Keratinocyte (primary cell): ENCODE measurements at regions not wholly inside any gene's neighbourhood (a gene's known extent, or its start where the extent isn't known, plus 50 kb on each side); places are given as distances from the start of the nearest gene placed in this dataset.

Source experiments
- DNase-seq: peaks from one replicate; pipeline ENCODE4 v3.0.0-alpha.2; 2011; ENCODE audit warnings: low read depth, missing footprints, low spot score
- FAIRE-seq: peaks from 2 replicates; lab custom pipeline; 2011; peaks lifted over from hg19 to GRCh38; lab: Jason Lieb, UNC
- H2AFZ ChIP-seq: 2 replicates; pipeline ENCODE4 v1.6.0; 2012; ENCODE audit warnings: low read length, control low read depth, inconsistent platforms; ENCODE audit not compliant: control insufficient read depth
- H3K27ac ChIP-seq: 2 replicates; pipeline ENCODE4 v1.5.1; 2011; ENCODE audit warnings: low read length; ENCODE audit not compliant: control insufficient read depth, insufficient read depth
- H3K27me3 ChIP-seq: 3 replicates; pipeline ENCODE4 v1.6.0; 2011; ENCODE audit warnings: low read length; ENCODE audit not compliant: control insufficient read depth, insufficient read depth; ENCODE audit errors: extremely low read depth
- H3K36me3 ChIP-seq, 2 experiments: 2 replicates in 1 of 2; 3 replicates in 1 of 2; pipeline ENCODE4 v1.5.1; 2011; ENCODE audit warnings: low read length in 2 of 2, mild to moderate bottlenecking in 1 of 2; ENCODE audit not compliant: control insufficient read depth in 2 of 2, insufficient read depth in 2 of 2; ENCODE audit errors: extremely low read depth in 1 of 2
- H3K4me1 ChIP-seq: 3 replicates; pipeline ENCODE4 v1.5.1; 2011; ENCODE audit warnings: low read length; ENCODE audit not compliant: control insufficient read depth, insufficient read depth; ENCODE audit errors: extremely low read depth
- H3K4me2 ChIP-seq: 3 replicates; pipeline ENCODE4 v1.6.0; 2011; ENCODE audit warnings: low read depth, low read length; ENCODE audit not compliant: control insufficient read depth, insufficient read depth; ENCODE audit errors: extremely low read depth
- H3K4me3 ChIP-seq, 3 experiments: fragments of 200-600 bp in 1 of 3; sonication (generic) in 1 of 3; 2 replicates in 2 of 3; 3 replicates in 1 of 3; pipeline ENCODE4 v1.5.1; 2011 to 2016; ENCODE audit warnings: low read length in 3 of 3, mild to moderate bottlenecking in 3 of 3, control low read depth in 2 of 3, inconsistent platforms in 1 of 3, low read depth in 1 of 3, mixed read lengths in 1 of 3, mixed run types in 1 of 3, moderate library complexity in 1 of 3; ENCODE audit not compliant: control insufficient read depth in 2 of 3, insufficient read depth in 2 of 3; ENCODE audit errors: extremely low read depth in 1 of 3
- H3K79me2 ChIP-seq: 2 replicates; pipeline ENCODE4 v1.6.0; 2012; ENCODE audit warnings: low read length; ENCODE audit not compliant: control insufficient read depth, insufficient read depth
- H3K9ac ChIP-seq: 3 replicates; pipeline ENCODE4 v1.6.0; 2011; ENCODE audit warnings: low read length; ENCODE audit not compliant: control insufficient read depth, insufficient read depth; ENCODE audit errors: extremely low read depth
- H3K9me1 ChIP-seq: 3 replicates; pipeline ENCODE4 v1.6.0; 2011; ENCODE audit warnings: low read length; ENCODE audit not compliant: control insufficient read depth, insufficient read depth; ENCODE audit errors: extremely low read depth
- H3K9me3 ChIP-seq: 2 replicates; pipeline ENCODE4 v1.5.1; 2012; ENCODE audit warnings: low read depth, low read length; ENCODE audit not compliant: control insufficient read depth
- H4K20me1 ChIP-seq: 3 replicates; pipeline ENCODE4 v1.6.0; 2011; ENCODE audit warnings: low read length; ENCODE audit not compliant: control insufficient read depth, insufficient read depth; ENCODE audit errors: extremely low read depth
- EZH2 ChIP-seq: IDR thresholded peaks from one replicate; pipeline ENCODE4 v1.6.1; 2012; ENCODE audit warnings: inconsistent platforms, mild to moderate bottlenecking, low read length, moderate library complexity
- dilution Hi-C: fragments of 300-500 bp; cut with MboI; formaldehyde crosslinking; loops from one replicate; pipeline ENCODE4 v1.7.0; 2020; ENCODE audit warnings: low sequenced_read_pairs; ENCODE audit not compliant: extremely low pct_ligation_motif_present
- TF ChIP-seq, protein P1 (sequence below), 3 experiments: IDR thresholded peaks in 1 of 3; conservative IDR thresholded peaks in 1 of 3; optimal IDR thresholded peaks in 1 of 3; 2 replicates in 2 of 3; 3 replicates in 1 of 3; pipeline versions ENCODE3 to v1.5.1; 2011; ENCODE audit warnings: low read length in 3 of 3, mild to moderate bottlenecking in 3 of 3, moderate library complexity in 2 of 3, control low read depth in 1 of 3, inconsistent platforms in 1 of 3; ENCODE audit not compliant: insufficient read depth in 2 of 3; ENCODE audit errors: extremely low read depth in 1 of 3

GRCh38 chr6:10081075-10081474, 333.8 kb downstream of the TFAP2A start:
- Histone ChIP-seq H3K9ac (peak overlapping the region; percentile 4), H3K36me3 (no peaks in the 10 kb centered on the region), H3K4me3 (no peak overlapping the region), H4K20me1 (no peaks in the 10 kb centered on the region), H2AFZ (peak overlapping the region; percentile 58), H3K9me1 (no peaks in the 10 kb centered on the region), H3K79me2 (no peaks in the 10 kb centered on the region), H3K4me1 (peaks cover 42% of the 10 kb centered on the region), H3K27ac (peak overlapping the region; percentile 31), H3K27me3 (no peaks in the 10 kb centered on the region), H3K9me3 (no peaks in the 10 kb centered on the region), H3K4me2 (peak overlapping the region; percentile 45)
- dilution Hi-C loops, result no loop called here
- TF ChIP-seq, protein P1, sequence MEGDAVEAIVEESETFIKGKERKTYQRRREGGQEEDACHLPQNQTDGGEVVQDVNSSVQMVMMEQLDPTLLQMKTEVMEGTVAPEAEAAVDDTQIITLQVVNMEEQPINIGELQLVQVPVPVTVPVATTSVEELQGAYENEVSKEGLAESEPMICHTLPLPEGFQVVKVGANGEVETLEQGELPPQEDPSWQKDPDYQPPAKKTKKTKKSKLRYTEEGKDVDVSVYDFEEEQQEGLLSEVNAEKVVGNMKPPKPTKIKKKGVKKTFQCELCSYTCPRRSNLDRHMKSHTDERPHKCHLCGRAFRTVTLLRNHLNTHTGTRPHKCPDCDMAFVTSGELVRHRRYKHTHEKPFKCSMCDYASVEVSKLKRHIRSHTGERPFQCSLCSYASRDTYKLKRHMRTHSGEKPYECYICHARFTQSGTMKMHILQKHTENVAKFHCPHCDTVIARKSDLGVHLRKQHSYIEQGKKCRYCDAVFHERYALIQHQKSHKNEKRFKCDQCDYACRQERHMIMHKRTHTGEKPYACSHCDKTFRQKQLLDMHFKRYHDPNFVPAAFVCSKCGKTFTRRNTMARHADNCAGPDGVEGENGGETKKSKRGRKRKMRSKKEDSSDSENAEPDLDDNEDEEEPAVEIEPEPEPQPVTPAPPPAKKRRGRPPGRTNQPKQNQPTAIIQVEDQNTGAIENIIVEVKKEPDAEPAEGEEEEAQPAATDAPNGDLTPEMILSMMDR (optimal IDR thresholded peaks at IDR 0.05 in 1 of 3, IDR thresholded peaks at IDR 0.05 in 1 of 3, conservative IDR thresholded peaks at IDR 0.05 in 1 of 3; ENCODE audit: extremely low read depth in 1 of 3, insufficient read depth in 2 of 3, low read length in 3 of 3), result no peak
- no peak for TF ChIP-seq EZH2
- DNase-seq, result no peak
- peak; percentile 36 for FAIRE-seq

GRCh38 chr6:10080561-10080960, 334.3 kb downstream of the TFAP2A start:
- H4K20me1 ChIP-seq, result no peaks in the 10 kb centered on the region
- peak overlapping the region; percentile 58 for H2AFZ ChIP-seq
- peaks cover 42% of the 10 kb centered on the region for H3K4me1 ChIP-seq
- H3K27ac ChIP-seq, result peak overlapping the region; percentile 13
- H3K4me3 ChIP-seq, result no peak overlapping the region
- dilution Hi-C loops, result no loop called here
- no peaks in the 10 kb centered on the region for H3K79me2 ChIP-seq
- TF ChIP-seq EZH2, result no peak
- TF ChIP-seq, protein P1 (optimal IDR thresholded peaks at IDR 0.05 in 1 of 3, IDR thresholded peaks at IDR 0.05 in 1 of 3, conservative IDR thresholded peaks at IDR 0.05 in 1 of 3; ENCODE audit: extremely low read depth in 1 of 3, insufficient read depth in 2 of 3, low read length in 3 of 3), result no peak
- H3K9ac ChIP-seq, result peak overlapping the region; percentile 4
- DNase-seq, result no peak
- H3K9me3 ChIP-seq, result no peaks in the 10 kb centered on the region
- peak overlapping the region; percentile 45 for H3K4me2 ChIP-seq
- H3K36me3 ChIP-seq, result no peaks in the 10 kb centered on the region
- H3K9me1 ChIP-seq, result no peaks in the 10 kb centered on the region
- no peaks in the 10 kb centered on the region for H3K27me3 ChIP-seq
- FAIRE-seq, result no peak
